NCI-H1105 treated with DMSO at 0.1 percent for 48 hours (cell line): ENCODE measurements at regions not wholly inside any gene's neighbourhood (a gene's known extent, or its start where the extent isn't known, plus 50 kb on each side); places are given as distances from the start of the nearest gene placed in this dataset.
"Not testable (repeated sequence)": the region's sequence is repeated elsewhere in the genome, so short reads cannot be mapped to it uniquely, and the experiment has no call there.

Source experiments
- DNase-seq: peaks from one replicate; lab custom pipeline; 2025; lab: John Stamatoyannopoulos, UW

DNA sequence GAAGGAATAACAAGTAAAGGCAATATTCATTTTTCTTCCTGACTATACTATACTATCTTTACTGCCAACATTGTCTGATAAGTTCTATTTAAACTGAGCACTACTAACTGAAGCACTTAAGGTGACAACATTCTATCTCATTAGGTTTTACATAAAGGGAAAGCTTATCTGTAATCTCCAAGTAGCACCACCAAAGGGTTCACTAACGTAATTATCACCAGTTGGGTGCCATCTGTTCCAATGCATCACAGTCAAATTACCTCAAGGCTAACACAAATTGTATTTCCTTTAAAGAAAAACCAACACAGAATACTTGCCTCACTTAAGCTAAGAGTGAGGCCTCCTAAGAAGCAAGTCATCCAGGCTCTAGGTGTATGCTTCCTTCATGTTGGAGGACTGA lies 453.8 kb downstream of the RAP2B start:
- no peak for DNase-seq

DNA sequence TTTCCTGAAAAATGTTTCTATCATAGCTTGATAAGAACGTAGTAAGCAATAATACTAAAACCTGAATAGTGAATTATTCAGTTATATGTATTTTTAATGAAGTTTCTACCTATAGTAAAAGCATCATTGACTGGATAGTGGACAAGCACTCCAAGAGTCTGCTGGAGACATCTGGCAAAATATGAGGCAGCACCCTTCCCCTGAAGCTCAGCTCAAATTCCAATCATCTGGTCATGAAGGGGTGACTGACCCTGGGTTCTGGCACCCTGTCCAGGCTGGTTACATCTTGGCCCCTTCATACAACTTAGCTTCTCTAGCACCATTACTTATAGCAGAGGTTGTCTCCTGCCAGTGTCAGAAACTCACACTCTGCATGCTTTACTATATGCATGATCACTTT lies 455.4 kb downstream of the RAP2B start:
- no peak for DNase-seq

DNA sequence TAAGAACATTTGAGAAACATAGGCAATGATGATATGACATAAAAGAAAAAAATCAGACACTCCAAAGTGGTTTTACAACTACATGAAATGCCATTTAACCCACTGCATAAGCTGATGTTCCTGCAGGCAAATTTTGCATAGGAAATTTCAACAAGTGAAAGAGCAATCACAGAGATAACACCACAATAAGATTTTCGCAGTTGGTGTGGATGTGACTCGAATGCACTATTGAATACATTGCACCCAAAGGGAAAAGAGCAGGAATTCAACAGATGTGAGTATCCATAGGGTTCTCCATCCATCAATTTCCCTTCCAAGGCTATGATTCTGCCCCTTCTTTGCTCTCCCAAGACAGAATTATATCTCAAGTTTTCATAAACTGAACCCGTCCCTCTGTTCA lies 456.1 kb downstream of the RAP2B start:
- no peak for DNase-seq

GRCh38 chr3:153619268-153619667 lies 457.2 kb downstream of the RAP2B start:
- DNase-seq: peak; percentile 74

DNA sequence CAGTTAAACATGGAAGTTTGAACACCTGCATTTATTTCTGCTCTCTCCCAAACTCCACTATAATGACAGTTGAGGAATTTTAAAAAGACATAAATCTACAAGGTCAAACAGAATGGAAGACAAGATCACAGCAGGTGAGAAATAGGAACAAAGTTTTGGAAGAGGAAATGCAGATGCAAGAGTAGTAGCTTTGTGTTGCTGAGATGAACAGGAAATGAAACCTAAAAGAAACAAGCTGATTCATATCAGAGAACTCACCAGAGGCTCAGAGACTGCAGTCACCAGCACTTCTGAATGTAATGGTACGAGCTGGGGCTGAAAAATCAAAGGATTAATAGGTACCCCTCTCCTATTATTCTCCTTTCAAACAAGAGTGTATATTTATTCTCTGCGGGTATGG lies 459.9 kb downstream of the RAP2B start:
- no peak for DNase-seq

DNA sequence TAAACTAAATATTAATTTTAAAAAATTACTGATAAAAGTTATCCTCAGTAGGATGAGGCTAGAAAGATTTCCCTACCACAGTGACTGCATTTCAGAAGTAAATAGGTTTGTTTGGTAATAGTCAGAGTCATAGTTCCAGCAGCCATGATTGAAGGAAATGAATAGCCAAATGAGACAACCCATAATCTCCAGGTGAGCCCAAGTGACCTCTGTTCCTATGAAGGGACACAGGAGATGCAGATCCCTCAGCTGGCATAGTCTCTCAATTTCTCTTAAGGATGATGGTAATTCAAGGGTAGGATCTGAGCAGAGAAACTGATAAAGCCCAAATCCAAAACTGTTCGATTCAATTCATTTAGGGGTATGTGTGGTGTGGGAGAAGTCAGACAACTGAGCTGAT lies 461.8 kb downstream of the RAP2B start:
- no peak for DNase-seq

DNA sequence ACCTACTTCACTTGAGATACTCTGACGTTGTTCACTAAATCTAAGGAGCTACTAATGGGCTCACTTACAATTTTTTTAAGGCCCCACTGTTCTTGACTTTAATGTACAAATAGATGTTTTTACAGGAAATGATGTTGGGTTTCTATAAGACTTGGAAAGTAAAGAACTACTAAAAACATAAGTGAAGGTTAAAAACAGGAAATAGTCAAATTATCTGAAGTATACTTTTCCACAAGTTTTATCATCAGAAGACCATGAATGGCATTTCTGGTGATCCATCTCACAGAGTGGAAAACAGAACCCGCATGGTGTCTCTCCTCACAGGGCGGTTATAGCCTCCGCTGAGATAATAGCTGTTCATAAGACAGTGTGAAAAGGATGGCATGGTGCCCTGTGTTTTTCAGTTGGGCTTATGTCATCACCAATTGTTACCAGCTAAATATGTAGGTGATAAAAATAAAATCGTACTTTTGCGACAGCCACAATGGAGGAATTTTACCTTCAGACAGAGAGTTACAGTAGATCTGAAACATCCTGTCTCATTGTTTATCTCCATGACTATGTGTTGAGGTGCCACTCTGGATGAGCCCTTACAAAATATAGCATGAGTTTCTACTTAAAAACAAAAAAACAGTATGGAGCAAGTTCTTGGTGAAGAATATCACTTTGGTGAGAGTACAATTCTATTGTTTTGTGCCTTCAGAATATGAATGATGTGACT lies 462.4 kb downstream of the RAP2B start:
- DNase-seq: no peak

GRCh38 chr3:153625506-153625905 lies 463.5 kb downstream of the RAP2B start:
- DNase-seq: no peak

DNA sequence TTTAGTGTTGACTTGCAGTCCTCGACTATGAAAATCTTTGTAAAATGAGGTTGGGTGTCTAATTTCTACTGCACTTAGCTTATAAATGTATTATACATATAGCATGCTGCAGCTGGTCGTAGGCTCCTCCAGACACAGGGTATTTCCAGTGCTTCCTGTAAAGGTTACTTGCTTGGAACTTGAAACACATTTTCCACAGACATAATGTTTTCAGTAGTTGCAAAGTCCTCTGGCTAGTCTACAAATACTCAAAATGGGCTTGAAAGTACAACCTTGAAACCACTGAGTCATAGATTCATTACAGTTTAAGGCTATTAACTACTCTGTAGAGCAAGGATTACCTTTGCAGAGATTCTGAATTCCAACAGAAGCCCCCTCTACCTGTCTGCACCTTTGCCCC lies 464.1 kb downstream of the RAP2B start:
- DNase-seq: no peak

GRCh38 chr3:153628591-153628990 lies 466.6 kb downstream of the RAP2B start:
- DNase-seq: no peak

- DNase-seq: no peak
Measured at GRCh38 chr3:153629148-153629547, 467.1 kb downstream of the RAP2B start.

DNA sequence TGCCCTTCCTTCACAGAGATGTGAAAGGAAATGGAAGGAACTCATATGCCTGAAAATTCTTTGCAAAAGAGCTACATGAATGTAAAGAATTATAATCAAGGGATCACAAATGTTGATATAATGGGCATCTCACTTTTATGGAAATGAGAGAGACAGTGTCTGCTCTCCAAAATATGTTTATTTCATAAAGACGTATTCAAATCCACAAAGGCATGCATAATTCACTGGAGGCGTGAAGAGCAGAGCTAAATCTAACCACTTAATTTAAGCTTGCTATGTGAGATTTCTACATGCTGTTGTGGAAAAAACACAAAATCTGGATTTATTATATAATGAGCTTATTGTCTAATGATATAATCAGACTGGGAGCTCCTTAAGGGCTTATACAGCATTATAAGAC lies 469.1 kb downstream of the RAP2B start:
- no peak for DNase-seq

DNA sequence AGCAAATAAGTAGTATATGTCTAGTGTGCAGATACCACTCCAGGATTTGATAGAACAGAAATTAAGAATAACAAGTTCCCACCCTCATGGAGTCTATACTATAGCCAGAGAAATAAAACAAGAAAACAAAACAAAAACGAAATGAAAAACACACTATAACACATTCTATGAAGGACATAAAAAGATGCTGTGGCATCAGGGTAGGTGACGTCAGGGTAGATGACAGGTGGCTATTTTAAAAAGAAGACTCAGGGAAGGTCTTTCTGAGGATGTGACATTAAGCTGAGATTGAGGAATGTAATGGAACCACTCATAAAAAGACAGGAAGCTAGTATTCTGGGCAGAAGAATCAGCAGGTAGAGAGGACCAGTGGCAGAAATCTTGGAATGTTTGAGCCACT lies 469.6 kb downstream of the RAP2B start:
- DNase-seq: no peak

DNA sequence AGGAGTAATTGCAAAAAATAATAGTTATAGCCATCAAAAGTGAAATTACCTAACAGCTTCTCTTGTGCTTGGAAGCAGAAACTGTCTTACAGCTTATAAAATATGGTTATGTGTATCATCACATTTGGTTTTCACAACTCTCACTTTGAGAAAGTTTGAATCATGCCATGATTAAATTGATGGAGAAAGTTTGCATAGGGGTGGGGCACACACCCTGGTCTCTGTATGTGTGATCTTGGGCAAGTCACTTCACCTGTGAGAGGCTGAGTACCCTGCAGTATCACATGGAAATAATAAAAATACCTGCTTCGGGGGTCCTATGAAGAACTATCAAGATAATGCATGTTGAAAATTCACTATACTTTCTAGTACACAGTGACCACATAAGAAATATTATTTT lies 471.4 kb downstream of the RAP2B start:
- no peak for DNase-seq

- no peak for DNase-seq
Measured at GRCh38 chr3:153634683-153635082, 472.7 kb downstream of the RAP2B start.

- no peak for DNase-seq
Measured at GRCh38 chr3:153639631-153640030, 477.6 kb downstream of the RAP2B start.

DNA sequence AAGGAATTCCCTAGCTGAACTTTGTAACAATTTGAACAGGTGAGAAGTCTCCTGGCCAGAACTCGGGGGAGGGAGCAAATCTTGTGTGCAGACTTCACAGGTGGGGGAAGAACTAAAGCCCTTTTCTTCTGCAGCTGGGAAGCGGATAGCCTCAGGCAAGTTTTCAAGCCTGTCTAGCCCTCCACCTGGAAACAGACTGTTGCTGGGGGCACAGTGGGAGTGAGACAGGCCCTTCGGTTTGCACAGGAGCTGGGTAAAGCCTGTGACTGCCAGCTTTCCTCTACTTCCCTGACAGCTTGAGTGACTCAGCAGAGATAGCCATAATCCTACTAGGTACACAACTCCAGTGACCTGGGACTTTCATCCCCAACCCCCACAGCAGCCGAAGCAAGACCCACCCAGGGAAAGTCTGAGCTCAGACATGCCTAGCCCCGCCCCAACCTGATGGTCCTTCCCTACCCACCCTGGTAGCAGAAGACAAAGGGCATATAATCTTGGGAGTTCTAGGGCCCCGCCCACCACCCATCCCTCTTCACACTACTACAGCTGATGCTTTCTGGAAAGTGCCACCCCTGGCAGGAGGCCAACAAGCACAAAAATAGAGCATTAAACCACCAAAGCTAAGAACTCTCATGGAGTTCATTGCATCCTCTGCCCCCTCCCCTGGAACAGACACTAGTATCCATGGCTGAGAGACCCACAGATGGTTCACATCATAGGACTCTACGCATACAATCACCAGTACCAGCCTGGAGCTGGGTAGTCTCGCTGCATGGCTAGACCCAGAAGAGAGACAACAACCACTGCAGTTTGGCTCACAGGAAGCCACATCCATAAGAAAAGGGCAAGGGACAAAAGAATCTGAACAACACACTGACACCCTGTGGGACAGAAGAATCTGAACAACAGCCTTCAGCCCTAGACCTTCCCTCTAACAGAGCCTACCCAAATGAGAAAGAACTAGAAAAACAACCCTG lies 479.0 kb downstream of the RAP2B start:
- no peak for DNase-seq

- DNase-seq: not testable (repeated sequence)
Measured at GRCh38 chr3:153642576-153642975, 478.6 kb upstream of the ARHGEF26 start.

GRCh38 chr3:153643471-153643870 lies 477.7 kb upstream of the ARHGEF26 start:
- not testable (repeated sequence) for DNase-seq

GRCh38 chr3:153649286-153649839 lies 471.8 kb upstream of the ARHGEF26 start:
- no peak for DNase-seq

GRCh38 chr3:153652076-153652475 lies 469.1 kb upstream of the ARHGEF26 start:
- no peak for DNase-seq

DNA sequence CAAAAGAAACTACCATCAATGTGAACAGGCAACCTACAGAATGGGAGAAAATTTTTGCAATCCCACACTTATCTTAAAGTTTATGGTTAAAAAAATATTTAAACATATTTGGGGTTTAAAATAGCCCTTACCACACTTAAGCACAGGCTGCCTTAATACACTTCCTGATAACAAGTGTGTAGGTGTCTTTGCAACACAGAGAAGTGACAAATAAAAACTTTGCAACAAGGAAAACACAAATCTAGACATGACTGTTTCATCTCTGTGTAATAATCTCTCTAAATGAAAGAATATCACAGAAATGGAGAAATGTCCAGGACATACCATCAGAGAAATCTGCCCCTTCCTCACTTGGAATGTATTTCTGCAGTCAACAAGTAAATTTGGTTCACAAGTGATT lies 464.1 kb upstream of the ARHGEF26 start:
- DNase-seq: no peak

GRCh38 chr3:153657461-153657860 lies 463.7 kb upstream of the ARHGEF26 start:
- no peak for DNase-seq
